ENCODE measurements at regions not wholly inside any gene's neighbourhood (a gene's known extent, or its start where the extent isn't known, plus 50 kb on each side); places are given as distances from the start of the nearest gene placed in this dataset.

DNA sequence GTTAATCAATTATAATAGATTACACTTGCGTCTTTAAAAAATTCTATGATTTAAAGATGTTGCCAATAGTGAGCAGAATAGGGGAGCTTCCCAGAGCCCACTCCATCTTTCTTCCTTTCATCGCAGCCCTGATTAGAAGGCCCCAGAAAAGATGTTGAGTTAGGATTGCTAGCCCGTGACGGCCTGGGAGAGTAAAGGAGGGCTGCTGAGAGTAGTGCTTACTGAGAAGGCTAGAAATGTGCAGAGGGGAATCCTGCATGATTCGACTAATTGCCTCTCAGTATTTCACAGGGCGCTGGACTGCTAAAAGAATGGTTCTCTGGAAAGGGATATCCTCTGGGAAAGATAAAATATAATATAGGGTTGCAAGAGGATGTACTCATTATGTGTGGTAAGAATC is 160.5 kb downstream of the C11orf87 start:
- TF ChIP-seq, protein P1, sequence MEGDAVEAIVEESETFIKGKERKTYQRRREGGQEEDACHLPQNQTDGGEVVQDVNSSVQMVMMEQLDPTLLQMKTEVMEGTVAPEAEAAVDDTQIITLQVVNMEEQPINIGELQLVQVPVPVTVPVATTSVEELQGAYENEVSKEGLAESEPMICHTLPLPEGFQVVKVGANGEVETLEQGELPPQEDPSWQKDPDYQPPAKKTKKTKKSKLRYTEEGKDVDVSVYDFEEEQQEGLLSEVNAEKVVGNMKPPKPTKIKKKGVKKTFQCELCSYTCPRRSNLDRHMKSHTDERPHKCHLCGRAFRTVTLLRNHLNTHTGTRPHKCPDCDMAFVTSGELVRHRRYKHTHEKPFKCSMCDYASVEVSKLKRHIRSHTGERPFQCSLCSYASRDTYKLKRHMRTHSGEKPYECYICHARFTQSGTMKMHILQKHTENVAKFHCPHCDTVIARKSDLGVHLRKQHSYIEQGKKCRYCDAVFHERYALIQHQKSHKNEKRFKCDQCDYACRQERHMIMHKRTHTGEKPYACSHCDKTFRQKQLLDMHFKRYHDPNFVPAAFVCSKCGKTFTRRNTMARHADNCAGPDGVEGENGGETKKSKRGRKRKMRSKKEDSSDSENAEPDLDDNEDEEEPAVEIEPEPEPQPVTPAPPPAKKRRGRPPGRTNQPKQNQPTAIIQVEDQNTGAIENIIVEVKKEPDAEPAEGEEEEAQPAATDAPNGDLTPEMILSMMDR (conservative IDR thresholded peaks at IDR 0.05) = no peak
- no peak for TF ChIP-seq EZH2 (IDR thresholded peaks at IDR 0.05; ENCODE audit: low read depth)

Data from PC-9 (cell line).